MM.1S (cell line): ENCODE measurements at regions not wholly inside any gene's neighbourhood (a gene's known extent, or its start where the extent isn't known, plus 50 kb on each side); places are given as distances from the start of the nearest gene placed in this dataset.
"Not testable (repeated sequence)": the region's sequence is repeated elsewhere in the genome, so short reads cannot be mapped to it uniquely, and the experiment has no call there.

Experiments
- CTCF ChIP-seq: fragments of 300-600 bp; sonication (generic); IDR thresholded peaks from 2 replicates; pipeline ENCODE4 v1.5.1; 2016; ENCODE audit warnings: antibody characterized with exemption, low read length, mixed read lengths
- EZH2 ChIP-seq: fragments of 300-600 bp; sonication (generic); optimal IDR thresholded peaks from 2 replicates; pipeline ENCODE3; 2017; ENCODE audit warnings: low read depth, mild to moderate bottlenecking, antibody characterized with exemption, low read length, mixed read lengths
- EZH2phosphoT487 ChIP-seq: fragments of 300-600 bp; sonication (generic); IDR thresholded peaks from 2 replicates; pipeline ENCODE4 v1.6.1; 2018; ENCODE audit warnings: antibody characterized with exemption, low read length

- not testable (repeated sequence) for TF ChIP-seq CTCF, EZH2phosphoT487, EZH2
These were observed 68.1 kb upstream of the PLEKHG4B start for GRCh38 chr5:23907-24306.
